SU-DHL-6 (cell line): ENCODE measurements at regions not wholly inside any gene's neighbourhood (a gene's known extent, or its start where the extent isn't known, plus 50 kb on each side); places are given as distances from the start of the nearest gene placed in this dataset.

Experiments
- CTCF ChIP-seq: fragments of 200-600 bp; sonication (generic); IDR thresholded peaks from one replicate; pipeline ENCODE4 v1.5.1; 2017; ENCODE audit warnings: antibody characterized with exemption, mild to moderate bottlenecking, low read length, moderate library complexity; ENCODE audit not compliant: insufficient read depth, poor library complexity, severe bottlenecking
- EZH2phosphoT487 ChIP-seq: fragments of 200-600 bp; sonication (generic), shearing (Covaris generic); conservative IDR thresholded peaks from 2 replicates; pipeline ENCODE4 v1.6.1; 2018; ENCODE audit warnings: mild to moderate bottlenecking, antibody characterized with exemption, low read length, moderate library complexity, mixed read lengths

GRCh38 chr1:101312147-101312546 is 75.3 kb downstream of the S1PR1 start:
- TF ChIP-seq CTCF: no peak
- TF ChIP-seq EZH2phosphoT487: no peak
